Loucy (cell line): ENCODE measurements at regions not wholly inside any gene's neighbourhood (a gene's known extent, or its start where the extent isn't known, plus 50 kb on each side); places are given as distances from the start of the nearest gene placed in this dataset.

Source experiments
- H2AFZ ChIP-seq: fragments of 200-600 bp; sonication (generic); 2 replicates; pipeline ENCODE4 v1.6.0; 2016; ENCODE audit warnings: antibody characterized with exemption, mild to moderate bottlenecking, low read length, moderate library complexity
- H3F3A ChIP-seq: fragments of 200-600 bp; 2 replicates; pipeline ENCODE4 v1.6.0; 2016; ENCODE audit warnings: antibody characterized with exemption, low read depth, mild to moderate bottlenecking
- H3K27me3 ChIP-seq: fragments of 200-600 bp; sonication (generic); 2 replicates; pipeline ENCODE4 v1.6.1; 2014; ENCODE audit warnings: low read length, mild to moderate bottlenecking; ENCODE audit not compliant: insufficient read depth, poor library complexity, severe bottlenecking
- H3K36me3 ChIP-seq: fragments of 200-600 bp; sonication (generic); 2 replicates; pipeline ENCODE4 v1.6.1; 2016; ENCODE audit warnings: low read length; ENCODE audit not compliant: insufficient read depth
- H3K4me1 ChIP-seq: fragments of 200-600 bp; sonication (generic); 2 replicates; pipeline ENCODE4 v1.5.1; 2014; ENCODE audit warnings: low read length, mild to moderate bottlenecking; ENCODE audit not compliant: insufficient read depth, poor library complexity, severe bottlenecking
- H3K4me2 ChIP-seq: fragments of 200-600 bp; sonication (generic); 2 replicates; pipeline ENCODE4 v1.6.0; 2014; ENCODE audit warnings: antibody characterized with exemption, low read length, low read depth, mild to moderate bottlenecking; ENCODE audit not compliant: poor library complexity, severe bottlenecking
- H3K4me3 ChIP-seq: fragments of 200-600 bp; sonication (generic); 2 replicates; pipeline ENCODE4 v1.5.1; 2014; ENCODE audit warnings: low read length, mild to moderate bottlenecking, mixed read lengths; ENCODE audit not compliant: poor library complexity, severe bottlenecking
- H3K79me2 ChIP-seq: fragments of 200-600 bp; sonication (generic); 2 replicates; pipeline ENCODE4 v1.6.1; 2014; ENCODE audit warnings: low read length; ENCODE audit not compliant: insufficient read depth
- H3K9ac ChIP-seq: fragments of 200-600 bp; sonication (generic); 2 replicates; pipeline ENCODE4 v1.6.0; 2014; ENCODE audit warnings: mild to moderate bottlenecking, low read depth, low read length, moderate library complexity; ENCODE audit not compliant: poor library complexity, severe bottlenecking
- H3K9me2 ChIP-seq: fragments of 200-600 bp; sonication (generic); replicated peaks from 2 replicates; pipeline ENCODE4 v1.6.1; 2016; ENCODE audit warnings: low read depth, low read length, mixed read lengths
- H3K9me3 ChIP-seq: fragments of 200-600 bp; sonication (generic); 2 replicates; pipeline ENCODE4 v1.6.1; 2014; ENCODE audit warnings: mild to moderate bottlenecking, antibody characterized with exemption, low read length, low read depth; ENCODE audit not compliant: insufficient read depth
- H4K20me1 ChIP-seq: fragments of 200-600 bp; sonication (generic); 2 replicates; pipeline ENCODE4 v1.6.0; 2014; ENCODE audit warnings: antibody characterized with exemption, low read length, mild to moderate bottlenecking; ENCODE audit not compliant: insufficient read depth, poor library complexity, severe bottlenecking
- EZH2phosphoT487 ChIP-seq: fragments of 200-600 bp; IDR thresholded peaks from 2 replicates; pipeline ENCODE4 v1.6.1; 2018; ENCODE audit warnings: antibody characterized with exemption, mild to moderate bottlenecking, moderate library complexity, borderline replicate concordance
- TF ChIP-seq, protein P1 (sequence below): fragments of 200-600 bp; sonication (generic); conservative IDR thresholded peaks from 2 replicates; pipeline ENCODE4 v1.5.1; 2014; ENCODE audit warnings: mild to moderate bottlenecking, antibody characterized with exemption, low read length

DNA sequence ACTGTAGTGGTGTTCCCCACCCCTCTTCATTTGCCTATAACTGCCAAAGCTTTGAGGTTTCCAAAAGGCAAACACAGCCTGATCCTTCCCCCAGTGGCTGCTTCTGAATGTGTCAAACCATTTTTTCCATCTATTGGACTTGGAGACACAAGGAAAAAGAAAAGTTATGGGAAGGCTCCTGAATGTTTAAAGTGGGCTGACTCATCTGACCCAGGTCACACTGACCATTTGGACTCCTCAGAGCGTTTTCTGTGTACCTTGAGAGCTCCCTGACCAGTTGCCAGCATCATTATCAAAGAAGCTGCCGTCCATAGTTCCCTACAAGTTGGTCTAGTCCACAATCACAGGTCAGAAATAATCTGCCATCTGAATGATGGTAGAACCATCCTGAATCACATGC lies 123.4 kb upstream of the COL3A1 start:
- no peaks in the 10 kb centered on the region for H4K20me1 ChIP-seq
- H3K4me1 ChIP-seq = no peaks in the 10 kb centered on the region
- no peaks in the 10 kb centered on the region for H3K27me3 ChIP-seq
- TF ChIP-seq, protein P1, sequence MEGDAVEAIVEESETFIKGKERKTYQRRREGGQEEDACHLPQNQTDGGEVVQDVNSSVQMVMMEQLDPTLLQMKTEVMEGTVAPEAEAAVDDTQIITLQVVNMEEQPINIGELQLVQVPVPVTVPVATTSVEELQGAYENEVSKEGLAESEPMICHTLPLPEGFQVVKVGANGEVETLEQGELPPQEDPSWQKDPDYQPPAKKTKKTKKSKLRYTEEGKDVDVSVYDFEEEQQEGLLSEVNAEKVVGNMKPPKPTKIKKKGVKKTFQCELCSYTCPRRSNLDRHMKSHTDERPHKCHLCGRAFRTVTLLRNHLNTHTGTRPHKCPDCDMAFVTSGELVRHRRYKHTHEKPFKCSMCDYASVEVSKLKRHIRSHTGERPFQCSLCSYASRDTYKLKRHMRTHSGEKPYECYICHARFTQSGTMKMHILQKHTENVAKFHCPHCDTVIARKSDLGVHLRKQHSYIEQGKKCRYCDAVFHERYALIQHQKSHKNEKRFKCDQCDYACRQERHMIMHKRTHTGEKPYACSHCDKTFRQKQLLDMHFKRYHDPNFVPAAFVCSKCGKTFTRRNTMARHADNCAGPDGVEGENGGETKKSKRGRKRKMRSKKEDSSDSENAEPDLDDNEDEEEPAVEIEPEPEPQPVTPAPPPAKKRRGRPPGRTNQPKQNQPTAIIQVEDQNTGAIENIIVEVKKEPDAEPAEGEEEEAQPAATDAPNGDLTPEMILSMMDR = no peak
- TF ChIP-seq EZH2phosphoT487 = no peak
- H3K4me2 ChIP-seq = no peak overlapping the region
- no peaks in the 10 kb centered on the region for H3F3A ChIP-seq
- no peak overlapping the region for H3K4me3 ChIP-seq
- no peaks in the 10 kb centered on the region for H3K36me3 ChIP-seq
- H3K9me2 ChIP-seq = no peaks in the 10 kb centered on the region
- H3K9ac ChIP-seq = no peak overlapping the region
- no peaks in the 10 kb centered on the region for H3K9me3 ChIP-seq
- H2AFZ ChIP-seq = no peak overlapping the region
- no peaks in the 10 kb centered on the region for H3K79me2 ChIP-seq

DNA sequence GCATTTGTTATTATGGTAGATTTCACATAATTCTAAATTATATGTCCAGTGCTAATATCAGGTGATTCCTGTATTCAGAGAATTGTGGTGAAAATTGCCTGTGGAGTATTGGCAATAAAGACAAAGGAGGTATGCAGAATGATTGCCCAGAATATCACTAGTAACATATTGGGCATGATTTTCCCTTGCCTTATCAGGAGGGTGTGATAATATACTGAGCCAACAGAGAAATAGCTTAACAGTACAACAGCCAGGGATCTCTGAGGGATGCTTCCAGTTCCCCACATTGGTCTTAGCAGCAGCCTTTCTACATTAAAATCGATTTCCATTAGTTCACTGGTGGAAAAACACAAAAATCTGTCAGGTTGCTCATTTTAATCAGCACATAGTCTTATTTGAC lies 122.9 kb upstream of the COL3A1 start:
- Histone ChIP-seq H3K4me1 (no peaks in the 10 kb centered on the region), H3K9me2 (no peaks in the 10 kb centered on the region), H3K27me3 (no peaks in the 10 kb centered on the region), H4K20me1 (no peaks in the 10 kb centered on the region), H3K9me3 (no peaks in the 10 kb centered on the region), H3K79me2 (no peaks in the 10 kb centered on the region), H3K9ac (no peak overlapping the region), H3K36me3 (no peaks in the 10 kb centered on the region), H3F3A (no peaks in the 10 kb centered on the region), H3K4me3 (no peak overlapping the region), H2AFZ (no peak overlapping the region), H3K4me2 (no peak overlapping the region)
- no peak for TF ChIP-seq EZH2phosphoT487
- TF ChIP-seq, protein P1 = no peak

DNA sequence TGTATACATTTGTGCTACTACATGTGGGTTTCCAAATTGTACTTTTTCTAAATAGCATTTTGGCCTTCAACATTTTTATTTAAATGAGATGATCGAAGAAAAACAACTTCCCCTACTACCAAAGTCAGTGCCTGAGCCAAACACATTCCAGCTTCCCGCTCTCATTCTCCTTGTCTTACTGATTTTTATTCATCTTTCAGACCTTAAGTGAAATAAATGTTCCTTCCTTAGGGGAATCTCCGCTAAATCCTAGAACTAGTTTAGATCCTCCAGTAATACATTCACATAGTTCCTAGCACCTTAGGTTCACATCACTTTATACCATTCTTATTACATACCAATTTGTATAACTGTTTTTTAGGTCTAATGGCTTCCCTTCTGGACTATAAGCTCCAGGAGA lies 122.3 kb upstream of the COL3A1 start:
- H2AFZ ChIP-seq = no peak overlapping the region
- H3K9me3 ChIP-seq = no peaks in the 10 kb centered on the region
- H4K20me1 ChIP-seq = no peaks in the 10 kb centered on the region
- no peaks in the 10 kb centered on the region for H3K4me1 ChIP-seq
- no peak overlapping the region for H3K4me3 ChIP-seq
- H3F3A ChIP-seq = no peaks in the 10 kb centered on the region
- no peak overlapping the region for H3K9ac ChIP-seq
- no peak overlapping the region for H3K4me2 ChIP-seq
- H3K27me3 ChIP-seq = no peaks in the 10 kb centered on the region
- H3K36me3 ChIP-seq = no peaks in the 10 kb centered on the region
- H3K9me2 ChIP-seq = no peaks in the 10 kb centered on the region
- no peaks in the 10 kb centered on the region for H3K79me2 ChIP-seq
- TF ChIP-seq, protein P1 = no peak
- no peak for TF ChIP-seq EZH2phosphoT487
